ENCODE measurements at regions not wholly inside any gene's neighbourhood (a gene's known extent, or its start where the extent isn't known, plus 50 kb on each side); places are given as distances from the start of the nearest gene placed in this dataset.

GRCh38 chr22:49087716-49088601, 739.7 kb downstream of the BRD1 start:
- DNase-seq (ENCODE audit: low spot score) = no peak
- TF ChIP-seq, protein P1, sequence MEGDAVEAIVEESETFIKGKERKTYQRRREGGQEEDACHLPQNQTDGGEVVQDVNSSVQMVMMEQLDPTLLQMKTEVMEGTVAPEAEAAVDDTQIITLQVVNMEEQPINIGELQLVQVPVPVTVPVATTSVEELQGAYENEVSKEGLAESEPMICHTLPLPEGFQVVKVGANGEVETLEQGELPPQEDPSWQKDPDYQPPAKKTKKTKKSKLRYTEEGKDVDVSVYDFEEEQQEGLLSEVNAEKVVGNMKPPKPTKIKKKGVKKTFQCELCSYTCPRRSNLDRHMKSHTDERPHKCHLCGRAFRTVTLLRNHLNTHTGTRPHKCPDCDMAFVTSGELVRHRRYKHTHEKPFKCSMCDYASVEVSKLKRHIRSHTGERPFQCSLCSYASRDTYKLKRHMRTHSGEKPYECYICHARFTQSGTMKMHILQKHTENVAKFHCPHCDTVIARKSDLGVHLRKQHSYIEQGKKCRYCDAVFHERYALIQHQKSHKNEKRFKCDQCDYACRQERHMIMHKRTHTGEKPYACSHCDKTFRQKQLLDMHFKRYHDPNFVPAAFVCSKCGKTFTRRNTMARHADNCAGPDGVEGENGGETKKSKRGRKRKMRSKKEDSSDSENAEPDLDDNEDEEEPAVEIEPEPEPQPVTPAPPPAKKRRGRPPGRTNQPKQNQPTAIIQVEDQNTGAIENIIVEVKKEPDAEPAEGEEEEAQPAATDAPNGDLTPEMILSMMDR (IDR thresholded peaks at IDR 0.05; ENCODE audit: extremely low read depth, missing control alignments) = no peak

DNA sequence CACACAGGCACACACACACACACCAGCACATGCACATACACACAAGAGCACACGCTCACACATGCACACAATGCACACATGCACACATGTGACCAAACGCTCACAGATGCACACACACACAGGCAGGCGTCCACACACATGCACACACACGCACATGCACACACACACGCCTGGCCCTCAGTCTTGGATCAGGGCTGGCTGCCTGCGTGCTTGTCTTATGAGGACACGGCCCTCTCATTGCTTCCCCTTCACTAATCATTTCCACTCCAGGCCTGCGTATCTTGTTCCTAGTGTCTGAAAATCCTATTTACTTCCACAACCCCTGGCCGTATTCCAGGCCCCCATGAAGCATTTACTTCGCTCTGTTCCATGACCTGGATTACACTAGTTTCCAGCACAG, 740.5 kb downstream of the BRD1 start:
- no peak for DNase-seq (ENCODE audit: low spot score)
- TF ChIP-seq, protein P1 (IDR thresholded peaks at IDR 0.05; ENCODE audit: extremely low read depth, missing control alignments) = no peak

GRCh38 chr22:49086606-49087157, 741.0 kb downstream of the BRD1 start:
- DNase-seq (ENCODE audit: low spot score) = no peak
- TF ChIP-seq, protein P1 (IDR thresholded peaks at IDR 0.05; ENCODE audit: extremely low read depth, missing control alignments) = no peak

GRCh38 chr22:49086181-49086580, 741.5 kb downstream of the BRD1 start:
- DNase-seq (ENCODE audit: low spot score) = no peak
- TF ChIP-seq, protein P1 (IDR thresholded peaks at IDR 0.05; ENCODE audit: extremely low read depth, missing control alignments) = no peak

DNA sequence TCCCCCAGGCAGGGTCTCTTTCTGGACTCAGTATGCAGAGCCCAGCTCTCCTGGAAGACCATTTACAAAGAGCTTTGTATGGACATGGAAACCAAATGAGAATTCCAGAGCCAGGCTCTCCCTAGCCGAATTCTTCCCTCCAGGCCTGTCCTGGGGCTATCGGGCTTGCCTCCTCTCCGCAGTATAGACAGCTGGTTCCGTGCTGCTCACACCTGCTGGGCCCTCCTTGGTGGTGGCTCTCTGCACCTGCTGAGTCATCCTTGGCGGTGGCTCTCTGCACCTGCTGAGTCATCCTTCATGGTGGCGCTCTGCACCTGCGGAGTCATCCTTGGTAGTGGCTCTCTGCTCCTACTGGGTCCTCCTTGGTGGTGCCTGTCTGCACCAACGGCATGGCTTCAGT, 743.5 kb downstream of the BRD1 start:
- TF ChIP-seq, protein P1 (IDR thresholded peaks at IDR 0.05; ENCODE audit: extremely low read depth, missing control alignments) = no peak
- no peak for DNase-seq (ENCODE audit: low spot score)

DNA sequence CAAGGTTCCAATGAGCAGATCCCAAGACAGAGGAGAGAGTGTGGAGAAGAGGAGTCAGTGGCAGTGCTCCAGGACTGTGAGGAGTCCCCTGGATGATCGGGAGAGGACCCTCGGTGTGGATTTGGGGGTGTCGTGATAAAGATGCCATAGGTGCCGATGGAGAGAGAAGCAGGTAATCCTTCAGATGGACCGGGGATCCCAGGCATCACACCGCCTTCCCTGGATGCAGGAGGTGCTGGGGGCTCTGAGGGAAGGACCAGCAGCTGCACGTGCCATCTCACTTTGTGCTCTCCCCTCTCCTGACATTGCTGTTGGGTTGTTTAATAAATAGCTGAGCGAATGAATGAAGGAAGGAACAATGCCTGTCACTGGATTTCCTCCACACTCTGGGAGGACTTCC, 744.1 kb downstream of the BRD1 start:
- TF ChIP-seq, protein P1 (IDR thresholded peaks at IDR 0.05; ENCODE audit: extremely low read depth, missing control alignments) = no peak
- no peak for DNase-seq (ENCODE audit: low spot score)

GRCh38 chr22:49082451-49082850, 745.2 kb downstream of the BRD1 start:
- TF ChIP-seq, protein P1 (IDR thresholded peaks at IDR 0.05; ENCODE audit: extremely low read depth, missing control alignments) = no peak
- no peak for DNase-seq (ENCODE audit: low spot score)

Data from GM20000 (cell line).